ENCODE measurements at regions not wholly inside any gene's neighbourhood (a gene's known extent, or its start where the extent isn't known, plus 50 kb on each side); places are given as distances from the start of the nearest gene placed in this dataset.

GRCh38 chr1:199759268-199759730 lies 268.2 kb upstream of the NR5A2 start:
- intact Hi-C loops (cut with DNase I), result no loop called here
- H3K36me3 ChIP-seq, result no peaks in the 10 kb centered on the region

GRCh38 chr1:199762572-199762971 lies 264.9 kb upstream of the NR5A2 start:
- Histone ChIP-seq H3K4me3 (no peak overlapping the region), H3K27ac (no peak overlapping the region), H3K36me3 (no peaks in the 10 kb centered on the region), H3K4me1 (no peaks in the 10 kb centered on the region), H3K27me3 (no peaks in the 10 kb centered on the region), H3K9me3 (peaks cover 0 to 14% of the 10 kb centered on the region in 2 donors)
- intact Hi-C loops (cut with DNase I), result no loop called here
- no peak for TF ChIP-seq CTCF (IDR thresholded peaks at IDR 0.05)
- DNase-seq (ENCODE audit: low spot score in 2 of 2), result no peak

More at GRCh38 chr1:199759268-199759730, 268.2 kb upstream of the NR5A2 start:
- no peak for TF ChIP-seq CTCF (IDR thresholded peaks at IDR 0.05)
- Histone ChIP-seq H3K4me3 (no peak overlapping the region), H3K27me3 (no peaks in the 10 kb centered on the region), H3K4me1 (no peaks in the 10 kb centered on the region), H3K27ac (no peak overlapping the region), H3K9me3 (no peaks in the 10 kb centered on the region)
- DNase-seq (ENCODE audit: low spot score in 2 of 2), result no peak

GRCh38 chr1:199766218-199766792 lies 261.2 kb upstream of the NR5A2 start:
- DNase-seq (ENCODE audit: low spot score in 2 of 2), result no peak
- Histone ChIP-seq H3K9me3 (peaks cover 0 to 14% of the 10 kb centered on the region in 2 donors), H3K4me1 (no peaks in the 10 kb centered on the region), H3K27me3 (no peaks in the 10 kb centered on the region), H3K27ac (no peak overlapping the region), H3K36me3 (no peaks in the 10 kb centered on the region), H3K4me3 (no peak overlapping the region)
- intact Hi-C loops (cut with DNase I), result no loop called here
- TF ChIP-seq CTCF (IDR thresholded peaks at IDR 0.05), result no peak

GRCh38 chr1:199767700-199768099 lies 259.8 kb upstream of the NR5A2 start:
- no peak for DNase-seq (ENCODE audit: low spot score in 2 of 2)
- TF ChIP-seq CTCF (IDR thresholded peaks at IDR 0.05), result no peak
- H3K9me3 ChIP-seq, result peaks cover 0 to 14% of the 10 kb centered on the region in 2 donors
- no peak overlapping the region for H3K4me3 ChIP-seq
- H3K27ac ChIP-seq, result no peak overlapping the region
- no peaks in the 10 kb centered on the region for H3K36me3 ChIP-seq
- intact Hi-C loops (cut with DNase I), result no loop called here
- no peaks in the 10 kb centered on the region for H3K27me3 ChIP-seq
- H3K4me1 ChIP-seq, result no peaks in the 10 kb centered on the region

GRCh38 chr1:199774433-199775089 lies 252.9 kb upstream of the NR5A2 start:
- no peak overlapping the region for H3K27ac ChIP-seq
- no peaks in the 10 kb centered on the region for H3K36me3 ChIP-seq
- no peaks in the 10 kb centered on the region for H3K9me3 ChIP-seq
- H3K27me3 ChIP-seq, result no peaks in the 10 kb centered on the region
- no peak for TF ChIP-seq CTCF (IDR thresholded peaks at IDR 0.05)
- intact Hi-C loops (cut with DNase I), result no loop called here
- no peaks in the 10 kb centered on the region for H3K4me1 ChIP-seq
- DNase-seq (ENCODE audit: low spot score in 2 of 2), result no peak
- no peak overlapping the region for H3K4me3 ChIP-seq

Data from ascending aorta (tissue), 2 donors.